ENCODE measurements at regions not wholly inside any gene's neighbourhood (a gene's known extent, or its start where the extent isn't known, plus 50 kb on each side); places are given as distances from the start of the nearest gene placed in this dataset.

- Mint-ChIP-seq H3K4me1 (peaks cover 12% of the 10 kb centered on the region), H3K9me3 (peaks cover 10% of the 10 kb centered on the region), H3K27ac (no peak overlapping the region), H3K4me3 (no peak overlapping the region), H3K27me3 (ENCODE audit: low read depth) (no peaks in the 10 kb centered on the region), H3K36me3 (peaks cover 1% of the 10 kb centered on the region)
- no peak for DNase-seq (ENCODE audit: low spot score in 2 of 2, unreplicated experiment in 2 of 2)
- TF ChIP-seq CTCF (IDR thresholded peaks at IDR 0.05; ENCODE audit: unreplicated experiment): no peak
These were observed 1308.0 kb downstream of the CDH11 start for GRCh38 chr16:63813862-63814261.

- peaks cover 25% of the 10 kb centered on the region for H3K4me1 Mint-ChIP-seq
- no peaks in the 10 kb centered on the region for H3K27me3 Mint-ChIP-seq (ENCODE audit: low read depth)
- H3K4me3 Mint-ChIP-seq: no peak overlapping the region
- H3K36me3 Mint-ChIP-seq: no peaks in the 10 kb centered on the region
- DNase-seq (ENCODE audit: low spot score in 2 of 2, unreplicated experiment in 2 of 2): no peak
- peak overlapping the region; percentile 66 for H3K27ac Mint-ChIP-seq
- no peak for TF ChIP-seq CTCF (IDR thresholded peaks at IDR 0.05; ENCODE audit: unreplicated experiment)
- no peaks in the 10 kb centered on the region for H3K9me3 Mint-ChIP-seq
These were observed 1313.1 kb downstream of the CDH11 start for GRCh38 chr16:63808730-63809129.

- no peak overlapping the region for H3K27ac Mint-ChIP-seq
- H3K4me1 Mint-ChIP-seq: peaks cover 25% of the 10 kb centered on the region
- no peak overlapping the region for H3K4me3 Mint-ChIP-seq
- H3K9me3 Mint-ChIP-seq: no peaks in the 10 kb centered on the region
- H3K36me3 Mint-ChIP-seq: no peaks in the 10 kb centered on the region
- DNase-seq (ENCODE audit: low spot score in 2 of 2, unreplicated experiment in 2 of 2): no peak
- no peak for TF ChIP-seq CTCF (IDR thresholded peaks at IDR 0.05; ENCODE audit: unreplicated experiment)
- no peaks in the 10 kb centered on the region for H3K27me3 Mint-ChIP-seq (ENCODE audit: low read depth)
These were observed 1314.9 kb downstream of the CDH11 start for GRCh38 chr16:63806794-63807506.

GRCh38 chr16:63804126-63804525, 1317.7 kb downstream of the CDH11 start:
- Mint-ChIP-seq H3K9me3 (no peaks in the 10 kb centered on the region), H3K27me3 (ENCODE audit: low read depth) (no peaks in the 10 kb centered on the region), H3K27ac (no peak overlapping the region), H3K36me3 (no peaks in the 10 kb centered on the region), H3K4me1 (peaks cover 15% of the 10 kb centered on the region), H3K4me3 (no peak overlapping the region)
- DNase-seq (ENCODE audit: low spot score in 2 of 2, unreplicated experiment in 2 of 2): no peak
- TF ChIP-seq CTCF (IDR thresholded peaks at IDR 0.05; ENCODE audit: unreplicated experiment): no peak

GRCh38 chr16:63789603-63790002, 1332.3 kb downstream of the CDH11 start:
- Mint-ChIP-seq H3K4me1 (peaks cover 2% of the 10 kb centered on the region), H3K36me3 (peaks cover 3% of the 10 kb centered on the region), H3K4me3 (no peak overlapping the region), H3K27me3 (ENCODE audit: low read depth) (no peaks in the 10 kb centered on the region), H3K27ac (no peak overlapping the region), H3K9me3 (peaks cover 44% of the 10 kb centered on the region)
- TF ChIP-seq CTCF (IDR thresholded peaks at IDR 0.05; ENCODE audit: unreplicated experiment): no peak
- DNase-seq (ENCODE audit: low spot score in 2 of 2, unreplicated experiment in 2 of 2): no peak

All from mesothelial cell of epicardium (in vitro differentiated cells).